ENCODE measurements at regions not wholly inside any gene's neighbourhood (a gene's known extent, or its start where the extent isn't known, plus 50 kb on each side); places are given as distances from the start of the nearest gene placed in this dataset.

- no TSS peak for BruUV-seq (replicated peaks)
- POLR2A ChIA-PET, result interaction anchor here (0.6 to 0.9 kb wide), 2 partner anchors 142 to 555 kb away, joined by 3 to 5 read pairs; no protein-coding TSS in a partner anchor
- no peaks in the 10 kb centered on the region for H3K9me3 ChIP-seq (replicated peaks; ENCODE audit: control insufficient read depth, insufficient read depth, low read length)
- H2AFZ ChIP-seq (ENCODE audit: control insufficient read depth, low read depth, low read length), result no peak overlapping the region
- H4K20me1 ChIP-seq (ENCODE audit: control insufficient read depth, insufficient read depth), result no peaks in the 10 kb centered on the region
- no peaks in the 10 kb centered on the region for H3K27me3 ChIP-seq (replicated peaks in 1 of 2; ENCODE audit: control insufficient read depth in 2 of 2, insufficient read depth in 2 of 2, low read length in 1 of 2)
- peak; percentile 92 for FAIRE-seq
- SMC1A ChIA-PET (ENCODE audit: uncharacterized antibody, unreplicated experiment), result interaction anchor here (0.6 to 4.3 kb wide), 22 partner anchors 10 to 662 kb away, joined by 3 to 27 read pairs (median 4); no protein-coding TSS in a partner anchor
- H3K4me3 ChIP-seq, result no peak overlapping the region
- peak; percentile 35 for DNase-seq (ENCODE audit: low read depth, low spot score)
- in situ Hi-C loops (cut with MboI), result no loop called here
- CTCF ChIA-PET, result interaction anchor here (0.6 to 7.0 kb wide), 13 partner anchors 13 to 662 kb away, joined by 3 to 59 read pairs (median 3); no protein-coding TSS in a partner anchor
- intact Hi-C loops (cut with micrococcal nuclease; ENCODE audit: unreplicated experiment), result loop anchor here (5.0 kb wide), 1 partner anchor 93 kb away; no protein-coding TSS in a partner anchor
- H3K4me2 ChIP-seq (ENCODE audit: control insufficient read depth, insufficient read depth), result peak overlapping the region; percentile 66
- H3K9ac ChIP-seq (ENCODE audit: control insufficient read depth, insufficient read depth, low read length), result no peak overlapping the region
- peak; percentile 97 for ATAC-seq
- H3K27ac ChIP-seq (ENCODE audit: control insufficient read depth, insufficient read depth), result no peak overlapping the region
- 24% methylated on average over 2 of the region's 2 CpGs for WGBS (ENCODE audit: insufficient coverage, insufficient replicate concordance, low lambda C conversion rate, missing lambda C conversion rate)
- H3K4me1 ChIP-seq (ENCODE audit: control insufficient read depth, insufficient read depth, low read length), result peaks cover 7% of the 10 kb centered on the region; the same call in 1 of the 2 replicates
- RAD21 ChIA-PET (ENCODE audit: unreplicated experiment), result interaction anchor here (0.7 to 3.4 kb wide), 10 partner anchors 16 to 372 kb away, joined by 3 to 21 read pairs (median 4); no protein-coding TSS in a partner anchor
- H3K36me3 ChIP-seq (ENCODE audit: control insufficient read depth in 2 of 2, insufficient read depth in 2 of 2, low read length in 1 of 2), result no peaks in the 10 kb centered on the region
- H3K79me2 ChIP-seq (ENCODE audit: control insufficient read depth, insufficient read depth, low read length), result no peaks in the 10 kb centered on the region
- TF ChIP-seq POLR2AphosphoS5 (IDR thresholded peaks at IDR 0.05; ENCODE audit: low read length) (no peak), YBX1 (IDR thresholded peaks at IDR 0.05) (no peak), TCF7 (IDR thresholded peaks at IDR 0.05; ENCODE audit: borderline replicate concordance) (peak; percentile 60; the same call in 1 of the 2 replicates), NR2C1 (IDR thresholded peaks at IDR 0.05) (no peak), ETV6 (conservative IDR thresholded peaks at IDR 0.05 in 1 of 2, IDR thresholded peaks at IDR 0.05 in 1 of 2; ENCODE audit: borderline replicate concordance in 1 of 2, low read depth in 1 of 2) (no peak; a peak in 1 of 4 replicates), NFXL1 (IDR thresholded peaks at IDR 0.05; ENCODE audit: borderline replicate concordance) (no peak), POLR2AphosphoS2 (IDR thresholded peaks at IDR 0.05; ENCODE audit: low read depth, low read length) (no peak), RELA (IDR thresholded peaks at IDR 0.05; ENCODE audit: borderline replicate concordance, partially characterized antibody) (no peak), RAD21 (IDR thresholded peaks at IDR 0.05; ENCODE audit: insufficient read depth, low read depth, low read length) (no peak), CBFB (IDR thresholded peaks at IDR 0.05; ENCODE audit: low read depth) (peak; percentile 35; the same call in 1 of the 2 replicates), SMC3 (IDR thresholded peaks at IDR 0.05; ENCODE audit: borderline replicate concordance, low read length) (no peak), BCL11A (IDR thresholded peaks at IDR 0.05; ENCODE audit: low read depth, low read length) (peak; percentile 52; the same call in 1 of the 2 replicates), MLLT1 (IDR thresholded peaks at IDR 0.05) (no peak), CHD2 (IDR thresholded peaks at IDR 0.05; ENCODE audit: borderline replicate concordance, low read depth, low read length) (no peak), POLR2A (IDR thresholded peaks at IDR 0.05; ENCODE audit: low read depth, low read length) (no peak), IRF4 (IDR thresholded peaks at IDR 0.05; ENCODE audit: low read depth, low read length) (peak; percentile 68; the same call in 1 of the 2 replicates), KDM1A (IDR thresholded peaks at IDR 0.05; ENCODE audit: borderline replicate concordance) (no peak), ELK1 (IDR thresholded peaks at IDR 0.05; ENCODE audit: low read depth, low read length) (no peak), ZNF274 (IDR thresholded peaks at IDR 0.05; ENCODE audit: insufficient read depth, insufficient read length) (no peak)
- TF ChIP-seq, protein P1, sequence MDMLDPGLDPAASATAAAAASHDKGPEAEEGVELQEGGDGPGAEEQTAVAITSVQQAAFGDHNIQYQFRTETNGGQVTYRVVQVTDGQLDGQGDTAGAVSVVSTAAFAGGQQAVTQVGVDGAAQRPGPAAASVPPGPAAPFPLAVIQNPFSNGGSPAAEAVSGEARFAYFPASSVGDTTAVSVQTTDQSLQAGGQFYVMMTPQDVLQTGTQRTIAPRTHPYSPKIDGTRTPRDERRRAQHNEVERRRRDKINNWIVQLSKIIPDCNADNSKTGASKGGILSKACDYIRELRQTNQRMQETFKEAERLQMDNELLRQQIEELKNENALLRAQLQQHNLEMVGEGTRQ (IDR thresholded peaks at IDR 0.05; ENCODE audit: borderline replicate concordance, low read depth, low read length), result no peak
These were observed 87.3 kb upstream of the GNAQ start for GRCh38 chr9:78118742-78119473.
